Upper lobe of left lung (tissue), 4 donors: ENCODE measurements at regions not wholly inside any gene's neighbourhood (a gene's known extent, or its start where the extent isn't known, plus 50 kb on each side); places are given as distances from the start of the nearest gene placed in this dataset.

ENCODE experiments used
- CTCF ChIP-seq, 6 experiments: fragments of 450-650 bp in 4 of 6; fragments of 200-600 bp in 2 of 6; sonication (generic) in 2 of 6; IDR thresholded peaks; one replicate each; pipeline ENCODE4 v1.5.1; 2016 to 2019; ENCODE audit warnings: antibody characterized with exemption in 6 of 6
- EP300 ChIP-seq, 4 donors: sonication (generic); formaldehyde crosslinking; IDR thresholded peaks; one replicate each; pipeline ENCODE4 v1.5.1; 2017; ENCODE audit warnings: antibody characterized with exemption in 4 of 4, control low read depth in 2 of 4
- POLR2A ChIP-seq, 4 donors: fragments of 450-650 bp; IDR thresholded peaks; one replicate each; pipeline ENCODE4 v1.5.1; 2016 to 2017; ENCODE audit warnings: antibody characterized with exemption in 4 of 4, mild to moderate bottlenecking in 2 of 4
- POLR2AphosphoS5 ChIP-seq, 2 donors: sonication (generic); formaldehyde crosslinking; IDR thresholded peaks; one replicate each; pipeline ENCODE4 v1.5.1; 2017; ENCODE audit warnings: antibody characterized with exemption in 2 of 2

- no peak for TF ChIP-seq CTCF (IDR thresholded peaks at IDR 0.05)
- TF ChIP-seq EP300 (IDR thresholded peaks at IDR 0.05): no peak
- no peak for TF ChIP-seq POLR2A (IDR thresholded peaks at IDR 0.05)
- no peak for TF ChIP-seq POLR2AphosphoS5 (IDR thresholded peaks at IDR 0.05)
Measured at GRCh38 chr10:8278099-8278498, 223.6 kb downstream of the GATA3 start.
